RPMI7951 (cell line): ENCODE measurements at regions not wholly inside any gene's neighbourhood (a gene's known extent, or its start where the extent isn't known, plus 50 kb on each side); places are given as distances from the start of the nearest gene placed in this dataset.

Experiments
- DNase-seq: peaks from one replicate; pipeline ENCODE4 v3.0.0-alpha.2; 2012; ENCODE audit warnings: low read depth

GRCh38 chr18:67290421-67290820 lies 226.1 kb downstream of the DSEL start:
- DNase-seq: no peak

GRCh38 chr18:67285583-67285982 lies 230.9 kb downstream of the DSEL start:
- no peak for DNase-seq

- DNase-seq: no peak
These were observed 233.7 kb downstream of the DSEL start for GRCh38 chr18:67282796-67283195.

- DNase-seq: no peak
These were observed 234.8 kb downstream of the DSEL start for GRCh38 chr18:67281746-67282145.

- no peak for DNase-seq
These were observed 235.9 kb downstream of the DSEL start for GRCh38 chr18:67280486-67281242.

- no peak for DNase-seq
These were observed 236.5 kb downstream of the DSEL start for GRCh38 chr18:67279988-67280387.

GRCh38 chr18:67278984-67279383 lies 237.5 kb downstream of the DSEL start:
- DNase-seq: no peak

- no peak for DNase-seq
These were observed 239.9 kb downstream of the DSEL start for GRCh38 chr18:67276638-67277037.

- DNase-seq: no peak
These were observed 243.2 kb downstream of the DSEL start for GRCh38 chr18:67273288-67273687.

- DNase-seq: no peak
These were observed 247.3 kb downstream of the DSEL start for GRCh38 chr18:67269206-67269605.

GRCh38 chr18:67268530-67268929 lies 248.0 kb downstream of the DSEL start:
- DNase-seq: no peak

GRCh38 chr18:67266246-67267237 lies 250.0 kb downstream of the DSEL start:
- no peak for DNase-seq

- DNase-seq: peak; percentile 15
These were observed 250.9 kb downstream of the DSEL start for GRCh38 chr18:67265464-67266245.

- DNase-seq: no peak
These were observed 254.5 kb downstream of the DSEL start for GRCh38 chr18:67261931-67262552.

GRCh38 chr18:67260841-67261240 lies 255.7 kb downstream of the DSEL start:
- no peak for DNase-seq

GRCh38 chr18:67250776-67251424 lies 265.6 kb downstream of the DSEL start:
- DNase-seq: no peak

GRCh38 chr18:67243799-67244587 lies 272.5 kb downstream of the DSEL start:
- DNase-seq: no peak

GRCh38 chr18:67242001-67242400 lies 274.5 kb downstream of the DSEL start:
- no peak for DNase-seq

GRCh38 chr18:67241299-67241698 lies 275.2 kb downstream of the DSEL start:
- no peak for DNase-seq

- no peak for DNase-seq
These were observed 276.7 kb downstream of the DSEL start for GRCh38 chr18:67239826-67240225.
